ENCODE measurements at regions not wholly inside any gene's neighbourhood (a gene's known extent, or its start where the extent isn't known, plus 50 kb on each side); places are given as distances from the start of the nearest gene placed in this dataset.

DNA sequence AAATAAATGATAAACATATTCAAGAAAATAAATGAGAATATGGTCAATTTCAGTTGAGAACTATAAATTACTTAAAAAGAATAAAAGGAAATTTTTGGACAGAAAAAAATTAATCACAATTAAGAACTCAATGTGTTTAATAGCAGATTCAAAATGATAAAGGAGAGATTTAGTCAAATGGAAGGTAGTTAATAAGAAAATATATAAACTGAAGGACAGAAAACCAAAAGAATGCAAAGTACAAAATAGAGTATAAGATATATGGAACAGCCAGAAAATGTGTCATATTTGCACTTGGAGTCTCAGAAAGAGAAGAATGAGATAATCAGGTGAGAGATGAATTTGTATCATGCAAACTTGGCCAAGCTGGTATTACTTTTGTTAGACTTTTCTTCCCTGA, 201.8 kb upstream of the ARID1B start:
- no peak for DNase-seq (ENCODE audit: extremely low read depth in 1 of 2, low read depth in 1 of 2)

GRCh38 chr6:156564807-156565149, 212.4 kb upstream of the ARID1B start:
- DNase-seq (ENCODE audit: extremely low read depth in 1 of 2, low read depth in 1 of 2): no peak

GRCh38 chr6:156564127-156564806, 212.9 kb upstream of the ARID1B start:
- DNase-seq (ENCODE audit: extremely low read depth in 1 of 2, low read depth in 1 of 2): peak; percentile 45 to 58

GRCh38 chr6:156563714-156564113, 213.5 kb upstream of the ARID1B start:
- DNase-seq (ENCODE audit: extremely low read depth in 1 of 2, low read depth in 1 of 2): no peak

- no peak for DNase-seq (ENCODE audit: extremely low read depth in 1 of 2, low read depth in 1 of 2)
Observed at GRCh38 chr6:156562636-156563035, 214.5 kb upstream of the ARID1B start.

DNA sequence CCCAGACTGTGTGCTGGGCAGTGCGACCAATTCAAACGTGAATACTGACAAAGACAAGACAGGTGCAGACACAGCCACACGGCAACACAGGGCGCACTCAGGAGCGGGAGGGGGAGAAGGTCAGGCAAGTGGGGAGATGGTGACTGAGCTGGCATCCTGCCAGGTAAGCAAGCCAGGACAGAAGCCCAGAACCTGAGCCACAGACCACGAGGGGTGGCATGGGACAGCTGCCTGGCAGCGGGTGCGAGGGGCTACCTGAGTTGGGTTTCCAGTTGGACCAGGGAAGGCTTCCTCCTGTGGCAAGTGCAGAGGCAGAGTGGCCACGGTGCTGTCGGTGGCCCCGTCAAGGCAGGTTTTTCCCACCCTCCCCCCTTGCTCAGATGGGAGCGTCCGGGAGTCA, 215.2 kb upstream of the ARID1B start:
- DNase-seq (ENCODE audit: extremely low read depth in 1 of 2, low read depth in 1 of 2): no peak

DNA sequence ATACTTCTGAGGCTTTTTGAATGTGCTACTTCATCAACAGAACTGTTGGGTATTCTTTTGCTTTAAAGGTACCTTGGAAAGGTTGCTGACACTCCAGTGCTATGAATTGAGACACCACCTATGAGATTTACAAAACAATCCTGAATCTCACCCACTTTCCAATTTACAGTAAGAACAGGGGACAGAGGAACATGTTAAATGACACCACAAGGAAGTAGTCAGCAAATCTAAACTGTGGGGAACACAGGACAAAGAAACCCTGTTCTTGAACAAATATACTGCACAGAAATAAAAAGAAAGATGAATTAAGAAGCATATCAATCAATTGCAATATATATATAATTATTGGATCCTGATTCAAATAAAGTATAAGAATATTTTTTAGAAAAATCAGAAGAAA, 216.7 kb upstream of the ARID1B start:
- DNase-seq (ENCODE audit: extremely low read depth in 1 of 2, low read depth in 1 of 2): no peak

DNA sequence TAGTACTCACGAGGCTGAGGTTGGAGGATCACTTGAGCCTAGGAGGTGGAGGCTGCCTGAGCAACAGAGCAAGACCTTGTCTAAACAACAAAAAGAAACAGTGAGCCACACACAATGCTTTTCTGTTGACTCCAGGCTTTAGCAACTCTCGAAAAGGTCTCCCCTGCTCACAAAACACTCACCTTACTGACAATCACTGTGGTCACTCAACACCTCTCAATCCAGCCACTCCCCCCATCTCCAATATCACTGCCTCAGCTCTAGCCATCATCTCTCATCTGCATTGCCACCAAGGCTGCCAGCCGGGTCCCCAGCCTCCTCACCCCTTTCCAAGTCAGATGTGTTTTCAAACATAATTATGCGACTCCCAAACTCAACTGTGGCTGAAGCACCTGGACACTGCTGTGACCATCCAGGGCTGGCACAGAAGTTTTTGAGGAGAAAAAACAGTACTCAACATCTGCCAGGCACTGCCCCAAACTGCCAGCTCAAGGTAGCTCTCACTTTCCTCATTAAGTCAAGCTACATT, 218.0 kb upstream of the ARID1B start:
- DNase-seq (ENCODE audit: extremely low read depth in 1 of 2, low read depth in 1 of 2): no peak

DNA sequence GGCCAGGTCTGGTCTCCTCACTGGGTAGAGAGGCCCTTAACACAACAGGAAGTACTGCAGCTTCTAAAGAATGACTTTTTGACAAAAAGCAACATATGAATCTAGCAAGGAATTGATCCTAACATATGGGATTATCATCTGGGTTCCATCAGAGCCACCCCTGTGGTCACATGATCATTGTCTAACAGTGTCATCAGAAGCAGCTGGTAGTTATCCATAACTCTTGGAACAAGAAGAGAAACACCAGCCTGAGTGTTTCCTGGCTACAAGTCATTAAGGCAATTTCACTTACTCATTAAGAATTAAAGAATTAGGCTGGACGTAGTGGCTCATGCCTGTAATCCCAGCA, 219.3 kb upstream of the ARID1B start:
- DNase-seq (ENCODE audit: extremely low read depth in 1 of 2, low read depth in 1 of 2): no peak

DNA sequence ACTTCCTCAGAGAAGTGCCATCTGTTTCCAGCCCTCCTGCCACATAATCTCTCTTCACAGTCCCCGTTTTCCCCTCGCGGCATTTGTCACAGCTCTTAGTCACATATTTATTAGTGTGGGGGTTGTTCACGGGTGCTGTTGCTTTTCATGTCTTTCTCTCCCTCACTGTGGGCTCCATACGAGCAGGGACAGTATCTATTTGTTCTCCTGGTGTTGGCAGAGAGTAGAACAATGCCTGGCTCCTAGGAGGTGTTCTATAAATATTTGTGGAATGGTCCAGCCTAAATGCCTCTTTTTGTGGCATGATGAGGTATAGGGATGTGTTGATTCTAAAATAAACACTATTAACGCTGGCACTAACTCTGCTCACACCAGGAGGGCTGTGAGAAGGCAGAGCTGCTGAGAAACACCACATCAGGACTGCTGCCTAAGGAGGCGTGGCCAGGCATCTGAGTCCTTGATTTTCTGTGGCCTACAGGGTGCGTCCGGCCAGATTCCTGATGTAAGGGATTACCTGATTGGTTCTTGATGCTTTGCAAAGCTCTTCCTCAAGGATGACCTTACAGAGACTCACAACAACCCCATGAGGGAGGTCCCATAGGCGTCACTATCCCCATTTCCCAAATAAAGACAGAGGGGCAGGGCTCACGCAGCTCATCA, 219.8 kb upstream of the ARID1B start:
- DNase-seq (ENCODE audit: extremely low read depth in 1 of 2, low read depth in 1 of 2): no peak

GRCh38 chr6:156556811-156557210, 220.4 kb upstream of the ARID1B start:
- no peak for DNase-seq (ENCODE audit: extremely low read depth in 1 of 2, low read depth in 1 of 2)

DNA sequence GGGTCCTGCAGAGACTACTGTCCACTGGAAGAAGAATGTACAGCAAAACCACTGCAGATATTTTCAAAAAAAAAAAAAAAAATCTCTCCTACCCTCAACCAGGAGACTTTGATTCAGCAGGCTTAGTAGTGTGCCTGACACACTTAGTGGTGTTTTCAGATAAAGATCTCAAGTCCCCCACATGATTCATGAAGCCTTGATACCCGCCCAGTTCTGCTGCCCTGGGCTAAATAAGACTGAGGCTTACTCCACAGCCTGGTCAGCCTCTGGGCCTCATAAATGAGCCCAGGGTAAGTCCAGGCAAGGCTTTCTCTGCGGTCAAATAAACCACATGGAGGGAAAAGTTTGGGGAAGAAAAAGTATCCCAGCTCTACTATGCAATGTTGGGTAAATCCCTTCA, 222.1 kb upstream of the ARID1B start:
- no peak for DNase-seq (ENCODE audit: extremely low read depth in 1 of 2, low read depth in 1 of 2)

DNA sequence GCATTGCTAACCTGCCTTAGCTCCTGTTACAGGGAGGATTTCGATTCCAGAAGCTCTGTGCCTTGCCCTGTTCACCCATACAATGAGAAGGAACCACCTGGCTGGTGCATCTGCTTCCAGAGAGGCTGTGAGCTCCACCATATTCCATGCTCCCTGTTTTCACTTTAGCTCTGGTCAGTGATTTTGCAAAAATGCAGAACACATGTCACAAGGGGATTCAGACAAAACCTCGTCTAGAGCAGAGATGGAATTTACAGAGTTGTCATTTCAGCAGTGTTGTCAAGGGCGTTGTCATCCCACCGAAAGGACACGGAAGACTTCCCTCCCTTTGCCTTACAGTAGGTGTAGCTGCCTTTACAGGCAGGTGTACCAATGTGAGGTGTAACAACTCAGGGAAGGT, 223.0 kb upstream of the ARID1B start:
- DNase-seq (ENCODE audit: extremely low read depth in 1 of 2, low read depth in 1 of 2): no peak

GRCh38 chr6:156552849-156553248, 224.3 kb upstream of the ARID1B start:
- no peak for DNase-seq (ENCODE audit: extremely low read depth in 1 of 2, low read depth in 1 of 2)

DNA sequence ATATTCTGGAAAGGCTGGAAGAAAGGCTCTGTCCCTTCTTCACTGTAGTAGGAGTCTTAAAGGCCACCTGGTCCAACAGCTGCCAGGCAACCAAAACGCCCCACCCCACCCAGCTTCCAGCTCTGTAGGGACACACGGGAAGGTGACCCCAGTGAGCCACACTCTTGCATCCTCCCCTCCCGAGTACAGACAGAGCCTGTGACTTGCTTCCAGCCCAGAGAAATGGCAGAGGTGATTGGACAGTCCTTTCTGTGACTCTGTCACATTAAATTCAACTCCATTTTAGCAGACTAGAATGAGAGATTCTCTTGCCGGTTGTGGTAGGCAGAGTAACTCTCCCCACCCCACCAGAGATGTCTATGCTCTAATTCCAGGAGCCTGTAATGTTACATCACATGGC, 226.2 kb upstream of the ARID1B start:
- DNase-seq (ENCODE audit: extremely low read depth in 1 of 2, low read depth in 1 of 2): no peak

GRCh38 chr6:156545931-156546330, 231.2 kb upstream of the ARID1B start:
- DNase-seq (ENCODE audit: extremely low read depth in 1 of 2, low read depth in 1 of 2): no peak

GRCh38 chr6:156545021-156545420, 232.2 kb upstream of the ARID1B start:
- no peak for DNase-seq (ENCODE audit: extremely low read depth in 1 of 2, low read depth in 1 of 2)

DNA sequence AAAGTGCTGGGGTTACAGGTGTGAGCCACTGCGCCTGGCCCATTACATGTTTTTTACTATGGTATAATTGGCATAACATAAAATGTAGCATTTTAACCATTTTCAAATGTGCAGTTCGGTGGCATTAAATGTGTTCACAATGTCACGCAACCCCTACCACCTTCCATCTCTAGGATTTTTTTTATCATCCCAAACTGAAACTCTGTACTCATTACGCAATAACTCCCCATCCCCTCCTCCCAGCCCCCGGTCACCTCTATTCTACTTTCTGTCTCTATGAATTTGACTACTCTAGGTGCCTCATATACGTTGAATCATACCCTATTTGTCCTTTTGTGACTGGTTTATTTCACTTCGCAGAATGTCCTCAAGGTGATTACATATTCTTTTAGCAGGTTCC, 233.1 kb upstream of the ARID1B start:
- no peak for DNase-seq (ENCODE audit: extremely low read depth in 1 of 2, low read depth in 1 of 2)

GRCh38 chr6:156543431-156543830, 233.7 kb upstream of the ARID1B start:
- no peak for DNase-seq (ENCODE audit: extremely low read depth in 1 of 2, low read depth in 1 of 2)

- DNase-seq (ENCODE audit: extremely low read depth in 1 of 2, low read depth in 1 of 2): no peak
Observed at GRCh38 chr6:156538875-156539660, 238.1 kb upstream of the ARID1B start.

- no peak for DNase-seq (ENCODE audit: extremely low read depth in 1 of 2, low read depth in 1 of 2)
Observed at GRCh38 chr6:156534594-156534993, 242.6 kb upstream of the ARID1B start.
